Hepatocyte (in vitro differentiated cells): ENCODE measurements at regions not wholly inside any gene's neighbourhood (a gene's known extent, or its start where the extent isn't known, plus 50 kb on each side); places are given as distances from the start of the nearest gene placed in this dataset.

Experiments used
- CTCF ChIP-seq: fragments of 200-600 bp; sonication (generic); IDR thresholded peaks from 2 replicates; pipeline ENCODE4 v1.5.1; 2016; ENCODE audit warnings: antibody characterized with exemption, mild to moderate bottlenecking; ENCODE audit not compliant: poor library complexity
- EZH2phosphoT487 ChIP-seq: fragments of 200-600 bp; sonication (generic); IDR thresholded peaks from one replicate; pipeline ENCODE4 v1.6.1; 2018; ENCODE audit warnings: antibody characterized with exemption, mild to moderate bottlenecking, low read depth, moderate library complexity; ENCODE audit not compliant: unreplicated experiment, severe bottlenecking

DNA sequence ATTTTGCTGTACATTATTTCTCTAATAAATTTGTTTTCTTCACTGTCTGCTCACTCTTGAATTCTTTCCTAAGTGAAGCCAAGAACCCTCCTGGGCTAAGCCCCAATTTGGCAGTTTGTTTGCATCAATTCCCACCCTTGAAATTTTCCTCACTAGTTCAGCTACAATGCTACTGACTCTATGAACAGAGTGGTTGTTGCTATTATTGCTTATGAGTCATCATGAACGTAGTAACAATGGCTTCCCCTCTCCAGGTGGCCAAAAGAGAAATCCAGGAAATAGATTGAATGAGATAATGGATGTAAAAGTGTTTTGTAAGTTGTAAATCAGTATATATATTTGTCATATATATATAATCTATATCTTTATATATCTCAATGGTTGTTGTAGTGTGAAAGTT, 193.0 kb downstream of the URB2 start:
- TF ChIP-seq CTCF (no peak), EZH2phosphoT487 (no peak)
